ENCODE measurements at regions not wholly inside any gene's neighbourhood (a gene's known extent, or its start where the extent isn't known, plus 50 kb on each side); places are given as distances from the start of the nearest gene placed in this dataset.

- TF ChIP-seq CTCF (conservative IDR thresholded peaks at IDR 0.05): no peak
These were observed 151.7 kb upstream of the CEP162 start for GRCh38 chr6:84379142-84379541.

GRCh38 chr6:84372290-84372689 lies 144.8 kb upstream of the CEP162 start:
- H3K4me3 ChIP-seq (ENCODE audit: low read length): no peak overlapping the region
- no peak for DNase-seq
- H3K27ac ChIP-seq (ENCODE audit: low read depth, low read length): no peak overlapping the region
- H3K4me1 ChIP-seq (ENCODE audit: control insufficient read depth, insufficient read depth, low read length): no peaks in the 10 kb centered on the region
- H3K9me3 Mint-ChIP-seq: peaks cover 2% of the 10 kb centered on the region
- no peak for TF ChIP-seq CTCF (conservative IDR thresholded peaks at IDR 0.05)
- H3K36me3 ChIP-seq (ENCODE audit: control insufficient read depth, insufficient read depth, low read length): no peaks in the 10 kb centered on the region
- H3K4me1 Mint-ChIP-seq: peaks cover 5% of the 10 kb centered on the region
- H3K27me3 Mint-ChIP-seq (ENCODE audit: insufficient read depth): no peaks in the 10 kb centered on the region
- H3K4me3 Mint-ChIP-seq: no peak overlapping the region
- no peaks in the 10 kb centered on the region for H3K9me3 ChIP-seq (ENCODE audit: control insufficient read depth, low read length)
- no peak overlapping the region for H3K9ac ChIP-seq (ENCODE audit: extremely low read depth, low read length, poor library complexity, severe bottlenecking)
- H3K27ac Mint-ChIP-seq: no peak overlapping the region
- H3K27me3 ChIP-seq (ENCODE audit: control insufficient read depth, insufficient read depth, low read length, poor library complexity, severe bottlenecking): no peaks in the 10 kb centered on the region
- no peaks in the 10 kb centered on the region for H3K36me3 Mint-ChIP-seq (ENCODE audit: low read depth)
- 96 to 100% methylated on average over 2 of the region's 2 CpGs for WGBS, 2 experiments (ENCODE audit: insufficient coverage in 1 of 2, insufficient read length in 1 of 2)

More at GRCh38 chr6:84379142-84379541, 151.7 kb upstream of the CEP162 start:
- H3K4me1 ChIP-seq (ENCODE audit: control insufficient read depth, insufficient read depth, low read length): no peaks in the 10 kb centered on the region
- H3K9me3 ChIP-seq (ENCODE audit: control insufficient read depth, low read length): peaks cover 2% of the 10 kb centered on the region
- no peaks in the 10 kb centered on the region for H3K27me3 ChIP-seq (ENCODE audit: control insufficient read depth, insufficient read depth, low read length, poor library complexity, severe bottlenecking)
- H3K4me3 Mint-ChIP-seq: no peak overlapping the region
- H3K4me3 ChIP-seq (ENCODE audit: low read length): no peak overlapping the region
- no peak overlapping the region for H3K9ac ChIP-seq (ENCODE audit: extremely low read depth, low read length, poor library complexity, severe bottlenecking)
- no peak overlapping the region for H3K27ac ChIP-seq (ENCODE audit: low read depth, low read length)
- peaks cover 7% of the 10 kb centered on the region for H3K9me3 Mint-ChIP-seq
- H3K27me3 Mint-ChIP-seq (ENCODE audit: insufficient read depth): no peaks in the 10 kb centered on the region
- no peak overlapping the region for H3K27ac Mint-ChIP-seq
- peaks cover 5% of the 10 kb centered on the region for H3K4me1 Mint-ChIP-seq
- no peaks in the 10 kb centered on the region for H3K36me3 Mint-ChIP-seq (ENCODE audit: low read depth)
- H3K36me3 ChIP-seq (ENCODE audit: control insufficient read depth, insufficient read depth, low read length): no peaks in the 10 kb centered on the region
- WGBS, 2 experiments (ENCODE audit: insufficient coverage in 1 of 2, insufficient read length in 1 of 2): 100% methylated on average over 1 of the region's 3 CpGs
- DNase-seq: no peak

GRCh38 chr6:84371681-84372080 lies 144.2 kb upstream of the CEP162 start:
- peaks cover 2% of the 10 kb centered on the region for H3K9me3 Mint-ChIP-seq
- Histone ChIP-seq H3K4me1 (ENCODE audit: control insufficient read depth, insufficient read depth, low read length) (no peaks in the 10 kb centered on the region), H3K4me3 (ENCODE audit: low read length) (no peak overlapping the region), H3K27ac (ENCODE audit: low read depth, low read length) (no peak overlapping the region), H3K36me3 (ENCODE audit: control insufficient read depth, insufficient read depth, low read length) (no peaks in the 10 kb centered on the region), H3K9me3 (ENCODE audit: control insufficient read depth, low read length) (no peaks in the 10 kb centered on the region), H3K9ac (ENCODE audit: extremely low read depth, low read length, poor library complexity, severe bottlenecking) (no peak overlapping the region), H3K27me3 (ENCODE audit: control insufficient read depth, insufficient read depth, low read length, poor library complexity, severe bottlenecking) (no peaks in the 10 kb centered on the region)
- H3K4me1 Mint-ChIP-seq: peaks cover 5% of the 10 kb centered on the region
- no peak overlapping the region for H3K4me3 Mint-ChIP-seq
- no peaks in the 10 kb centered on the region for H3K36me3 Mint-ChIP-seq (ENCODE audit: low read depth)
- no peak for DNase-seq
- no peak overlapping the region for H3K27ac Mint-ChIP-seq
- WGBS, 2 experiments (ENCODE audit: insufficient coverage in 1 of 2, insufficient read length in 1 of 2): 83 to 100% methylated on average over 2 to 4 of the region's 4 CpGs
- no peaks in the 10 kb centered on the region for H3K27me3 Mint-ChIP-seq (ENCODE audit: insufficient read depth)
- TF ChIP-seq CTCF (conservative IDR thresholded peaks at IDR 0.05): no peak
